G401 (cell line): ENCODE measurements at regions not wholly inside any gene's neighbourhood (a gene's known extent, or its start where the extent isn't known, plus 50 kb on each side); places are given as distances from the start of the nearest gene placed in this dataset.
A peak's percentile ranks its signal among the peaks of the same experiment; 100 is the strongest.

Experiments
- DNase-seq: peaks from one replicate; pipeline ENCODE4 v3.0.0-alpha.2; 2015; ENCODE audit warnings: low spot score
- in situ Hi-C: cut with HindIII; loops from 2 replicates; pipeline ENCODE4 v1.10.0; 2016; ENCODE audit warnings: low sequenced_read_pairs, mixed read lengths

GRCh38 chr16:49012961-49013726, 268.5 kb downstream of the CBLN1 start:
- in situ Hi-C loops: no loop called here
- DNase-seq: peak; percentile 99

GRCh38 chr16:49011901-49012300, 269.7 kb downstream of the CBLN1 start:
- DNase-seq: no peak
- in situ Hi-C loops: no loop called here

GRCh38 chr16:49010879-49011278, 270.8 kb downstream of the CBLN1 start:
- in situ Hi-C loops: no loop called here
- DNase-seq: no peak

GRCh38 chr16:49010396-49010795, 271.2 kb downstream of the CBLN1 start:
- in situ Hi-C loops: no loop called here
- no peak for DNase-seq

- in situ Hi-C loops: no loop called here
- DNase-seq: no peak
Measured at GRCh38 chr16:49009204-49009603, 272.4 kb downstream of the CBLN1 start.

- no peak for DNase-seq
- in situ Hi-C loops: no loop called here
Measured at GRCh38 chr16:49003992-49004391, 277.6 kb downstream of the CBLN1 start.

- no peak for DNase-seq
- in situ Hi-C loops: no loop called here
Measured at GRCh38 chr16:49003022-49003421, 278.6 kb downstream of the CBLN1 start.

GRCh38 chr16:49000594-49000993, 281.0 kb downstream of the CBLN1 start:
- in situ Hi-C loops: no loop called here
- peak; percentile 9 for DNase-seq

GRCh38 chr16:48999508-48999907, 282.1 kb downstream of the CBLN1 start:
- DNase-seq: peak; percentile 71
- in situ Hi-C loops: no loop called here

GRCh38 chr16:48999044-48999443, 282.6 kb downstream of the CBLN1 start:
- in situ Hi-C loops: no loop called here
- DNase-seq: no peak

GRCh38 chr16:48997946-48998345, 283.7 kb downstream of the CBLN1 start:
- in situ Hi-C loops: no loop called here
- no peak for DNase-seq

GRCh38 chr16:48997081-48997615, 284.5 kb downstream of the CBLN1 start:
- DNase-seq: no peak
- in situ Hi-C loops: no loop called here

GRCh38 chr16:48978501-48978900, 303.1 kb downstream of the CBLN1 start:
- no peak for DNase-seq
- in situ Hi-C loops: no loop called here

GRCh38 chr16:48972236-48972635, 309.4 kb downstream of the CBLN1 start:
- no peak for DNase-seq
- in situ Hi-C loops: no loop called here

- DNase-seq: peak; percentile 22
- in situ Hi-C loops: no loop called here
Measured at GRCh38 chr16:48971571-48972077, 310.0 kb downstream of the CBLN1 start.

- in situ Hi-C loops: no loop called here
Measured at GRCh38 chr16:48970216-48970615, 311.4 kb downstream of the CBLN1 start.

GRCh38 chr16:48969611-48970010, 312.0 kb downstream of the CBLN1 start:
- in situ Hi-C loops: no loop called here
- no peak for DNase-seq

More at GRCh38 chr16:48970216-48970615, 311.4 kb downstream of the CBLN1 start:
- no peak for DNase-seq

- in situ Hi-C loops: no loop called here
- DNase-seq: no peak
Measured at GRCh38 chr16:48965386-48965785, 316.3 kb downstream of the CBLN1 start.

- in situ Hi-C loops: no loop called here
- no peak for DNase-seq
Measured at GRCh38 chr16:48963901-48964615, 317.6 kb downstream of the CBLN1 start.

GRCh38 chr16:48963306-48963705, 318.3 kb downstream of the CBLN1 start:
- no peak for DNase-seq
- in situ Hi-C loops: no loop called here
